ENCODE measurements at regions not wholly inside any gene's neighbourhood (a gene's known extent, or its start where the extent isn't known, plus 50 kb on each side); places are given as distances from the start of the nearest gene placed in this dataset.

GRCh38 chr2:66255136-66255535, 179.8 kb upstream of the MEIS1 start:
- Histone ChIP-seq H3K36me3 (ENCODE audit: control insufficient read depth, insufficient read depth, low read length) (no peaks in the 10 kb centered on the region), H4K5ac (ENCODE audit: low read depth, low read length) (no peak overlapping the region), H2BK5ac (ENCODE audit: low read depth, low read length, poor library complexity, severe bottlenecking) (no peak overlapping the region), H3K4me1 (ENCODE audit: control insufficient read depth, insufficient read depth, low read length) (no peaks in the 10 kb centered on the region), H3K4me2 (ENCODE audit: low read depth, low read length) (no peak overlapping the region), H3K9ac (ENCODE audit: low read depth, low read length) (no peak overlapping the region), H3K9me1 (ENCODE audit: insufficient read depth, low read length) (no peaks in the 10 kb centered on the region), H4K8ac (ENCODE audit: low read depth in 2 of 2, low read length in 2 of 2) (no peak overlapping the region), H3K18ac (ENCODE audit: low read depth, low read length) (no peak overlapping the region), H3K27ac (ENCODE audit: insufficient read depth, low read length) (no peak overlapping the region), H3K56ac (ENCODE audit: extremely low read depth, insufficient read depth, low read length) (no peak overlapping the region), H3K79me1 (ENCODE audit: low read depth in 1 of 2, low read length in 2 of 2) (no peaks in the 10 kb centered on the region), H4K20me1 (ENCODE audit: insufficient read depth, low read length) (no peaks in the 10 kb centered on the region), H2BK20ac (ENCODE audit: low read depth, low read length) (no peak overlapping the region), H3K4me3 (ENCODE audit: insufficient read depth, low read depth, low read length) (no peak overlapping the region), H2BK120ac (ENCODE audit: low read depth, low read length) (no peak overlapping the region), H3K4ac (ENCODE audit: low read depth, low read length) (no peak overlapping the region), H3K14ac (replicated peaks; ENCODE audit: low read depth, low read length) (no peak overlapping the region), H4K91ac (ENCODE audit: insufficient read depth, low read depth, low read length) (no peak overlapping the region), H2AK9ac (replicated peaks; ENCODE audit: low read depth, low read length, poor library complexity) (no peak overlapping the region), H2AFZ (replicated peaks; ENCODE audit: low read length, poor library complexity) (no peak overlapping the region), H2BK15ac (ENCODE audit: low read depth, low read length) (no peak overlapping the region), H3K9me3 (ENCODE audit: control insufficient read depth, insufficient read depth, low read length) (no peaks in the 10 kb centered on the region), H3K27me3 (ENCODE audit: control insufficient read depth, insufficient read depth, low read length) (peaks cover 2% of the 10 kb centered on the region; the same call in 1 of the 2 replicates), H2AK5ac (ENCODE audit: low read depth, low read length) (no peak overlapping the region), H3K23ac (ENCODE audit: low read depth, low read length) (no peak overlapping the region)
- in situ Hi-C loops (cut with MboI; ENCODE audit: low sequenced_read_pairs), result no loop called here
- POLR2A ChIA-PET (ENCODE audit: unreplicated experiment), result no interaction called here
- CTCF ChIA-PET, result interaction anchor here (0.5 kb wide), 1 partner anchor 142 kb away, joined by 4 read pairs; no protein-coding TSS in a partner anchor
- intact Hi-C loops (cut with micrococcal nuclease), result no loop called here
- no TSS peak for BruUV-seq (replicated peaks)
- dilution Hi-C loops (cut with HindIII; ENCODE audit: low sequenced_read_pairs, unreplicated experiment), result no loop called here
- ATAC-seq (ENCODE audit: low read depth), result no peak
- TF ChIP-seq MAFK (IDR thresholded peaks at IDR 0.05; ENCODE audit: low read depth, low read length) (no peak), MAZ (IDR thresholded peaks at IDR 0.05; ENCODE audit: borderline replicate concordance, low read depth, low read length) (no peak), CHD1 (IDR thresholded peaks at IDR 0.05; ENCODE audit: low read depth, low read length) (no peak), POLR2A (IDR thresholded peaks at IDR 0.05; ENCODE audit: low read depth, low read length) (no peak), RCOR1 (IDR thresholded peaks at IDR 0.05; ENCODE audit: insufficient replicate concordance, low read length) (no peak), NFE2L2 (IDR thresholded peaks at IDR 0.05; ENCODE audit: low read depth, low read length) (no peak)
- DNase-seq, result no peak

Data from IMR-90 (cell line).